Pancreas (tissue), 10 donors: ENCODE measurements at regions not wholly inside any gene's neighbourhood (a gene's known extent, or its start where the extent isn't known, plus 50 kb on each side); places are given as distances from the start of the nearest gene placed in this dataset.

Experiments
- ATAC-seq, 4 donors: fragments of 200-7000 bp; cut with Tn5 transposase; one replicate each; pipeline versions ENCODE4 v1.8.0 to v1.9.1; 2020; ENCODE audit warnings: mild to moderate bottlenecking in 4 of 4, moderate library complexity in 4 of 4
- DNase-seq, 6 donors: peaks; one replicate each; pipeline ENCODE4 v3.0.0-alpha.2; 2020
- FAIRE-seq: peaks from 2 replicates; lab custom pipeline; 2012; peaks lifted over from hg19 to GRCh38; lab: Jason Lieb, UNC
- H3K27ac ChIP-seq, 4 donors: fragments of 200-600 bp; sonication (generic); 1 replicate in 3 of 4; 2 replicates in 1 of 4; pipeline versions ENCODE4 v1.5.0 to v1.8.0; 2020
- H3K27me3 ChIP-seq, 4 donors: fragments of 200-600 bp; one replicate each; pipeline ENCODE4 v1.8.0; 2021
- H3K36me3 ChIP-seq, 3 donors: fragments of 200-600 bp; sonication (generic) in 1 of 3; one replicate each; pipeline versions ENCODE4 v1.5.0 to v1.8.0; 2020 to 2021
- H3K4me1 ChIP-seq, 3 donors: fragments of 200-600 bp; one replicate each; pipeline ENCODE4 v1.8.0; 2021
- H3K4me3 ChIP-seq, 4 donors: fragments of 200-600 bp; sonication (generic) in 2 of 4; one replicate each; pipeline versions ENCODE4 v1.5.0 to v1.8.0; 2020 to 2021
- H3K9me3 ChIP-seq, 4 donors: fragments of 200-600 bp; one replicate each; pipeline ENCODE4 v1.8.0; 2021
- CTCF ChIP-seq, 4 donors: fragments of 200-600 bp; sonication (generic) in 3 of 4; IDR thresholded peaks; one replicate each; pipeline versions ENCODE4 v1.5.0 to v1.8.0; 2021; ENCODE audit warnings: antibody characterized with exemption in 4 of 4
- whole genome bisulfite sequencing, 2 donors: extraction: QIAGEN DNeasy Blood & Tissue Kit; methylation state at CpG; one replicate each; pipeline ENCODE4 v1.1.7; 2013; 5-methylcytosine and 5-hydroxymethylcytosine counted together
- intact Hi-C, 3 donors: fragments of 100-400 bp; cut with DNase I; formaldehyde crosslinking; loops; one replicate each; pipeline versions ENCODE4 v1.11.1 to v1.14.2; 2022
- donor health status: healthy with polysubstance abuse.
- donor health status: DM: no; HTN: no; CAD: no; lungs with moderate emphysema.
- donor health status: DM: no; HTN: no; CAD: no.
- donor health status: control.
- donor health status: control.
- donor health status: Bipolar disorder and iron deficiency.
- donor health status: DM: yes; HTN: yes; CAD: no.
- donor health status: DM: no; HTN: no; CAD: no.
- donor health status: DM: no; HTN: no; CAD: no.
- donor health status: DM: yes; HTN: yes; CAD: no.

DNA sequence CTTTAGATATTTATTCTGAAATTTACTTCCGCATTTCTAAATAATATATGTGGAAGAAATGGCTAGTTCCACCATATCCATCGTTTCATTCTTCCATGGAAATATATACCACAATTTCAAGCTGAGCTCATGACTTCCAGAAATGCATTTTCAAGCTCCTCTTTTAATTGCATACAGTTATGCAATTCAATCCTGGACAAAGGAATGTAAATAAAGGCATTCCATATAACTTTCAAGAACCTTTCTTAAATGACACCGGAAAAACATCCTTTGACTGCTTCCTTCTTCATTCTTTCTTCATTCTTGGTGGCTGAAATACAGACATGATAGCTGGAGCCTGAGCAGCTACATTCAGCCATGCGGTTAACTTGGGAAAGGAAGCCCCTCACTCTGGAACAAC is 185.2 kb upstream of the GADL1 start:
- Histone ChIP-seq H3K4me1 (no peaks in the 10 kb centered on the region), H3K36me3 (no peaks in the 10 kb centered on the region), H3K27me3 (no peaks in the 10 kb centered on the region), H3K4me3 (no peak overlapping the region), H3K9me3 (no peaks in the 10 kb centered on the region), H3K27ac (no peak overlapping the region)
- 81 to 87% methylated on average over 4 of the region's 4 CpGs for WGBS, 2 donors
- TF ChIP-seq CTCF (IDR thresholded peaks at IDR 0.05), result no peak
- FAIRE-seq (no peak), ATAC-seq (no peak), DNase-seq (no peak)
- intact Hi-C loops, result no loop called here

GRCh38 chr3:31081018-31081662 is 186.7 kb upstream of the GADL1 start:
- no peak overlapping the region for H3K27ac ChIP-seq
- H3K27me3 ChIP-seq, result no peaks in the 10 kb centered on the region
- FAIRE-seq, result no peak
- H3K4me1 ChIP-seq, result no peaks in the 10 kb centered on the region
- DNase-seq, result no peak
- no peak overlapping the region for H3K4me3 ChIP-seq
- 76 to 83% methylated on average over 2 of the region's 2 CpGs for WGBS, 2 donors
- no peaks in the 10 kb centered on the region for H3K36me3 ChIP-seq
- intact Hi-C loops, result no loop called here
- ATAC-seq, result no peak
- H3K9me3 ChIP-seq, result no peaks in the 10 kb centered on the region
- TF ChIP-seq CTCF (IDR thresholded peaks at IDR 0.05), result no peak

- peaks cover 0 to 11% (median 6%) of the 10 kb centered on the region in 3 donors for H3K4me1 ChIP-seq
- no peaks in the 10 kb centered on the region for H3K9me3 ChIP-seq
- FAIRE-seq, result no peak
- no peak for ATAC-seq
- no peaks in the 10 kb centered on the region for H3K27me3 ChIP-seq
- no peaks in the 10 kb centered on the region for H3K36me3 ChIP-seq
- intact Hi-C loops, result no loop called here
- DNase-seq, result no peak
- H3K27ac ChIP-seq, result no peak overlapping the region
- no peak overlapping the region for H3K4me3 ChIP-seq
- TF ChIP-seq CTCF (IDR thresholded peaks at IDR 0.05), result no peak
Measured at GRCh38 chr3:31086148-31086547, 191.7 kb upstream of the GADL1 start.

- intact Hi-C loops, result no loop called here
- ATAC-seq (peak; percentile 67 to 84 (median 78)), DNase-seq (no peak), FAIRE-seq (no peak)
- H3K9me3 ChIP-seq, result no peaks in the 10 kb centered on the region
- H3K27ac ChIP-seq, result no peak overlapping the region
- no peak for TF ChIP-seq CTCF (IDR thresholded peaks at IDR 0.05)
- H3K4me3 ChIP-seq, result no peak overlapping the region
- peaks cover 0 to 11% (median 6%) of the 10 kb centered on the region in 3 donors for H3K4me1 ChIP-seq
- no peaks in the 10 kb centered on the region for H3K36me3 ChIP-seq
- no peaks in the 10 kb centered on the region for H3K27me3 ChIP-seq
Measured at GRCh38 chr3:31086698-31087097, 192.2 kb upstream of the GADL1 start.

DNA sequence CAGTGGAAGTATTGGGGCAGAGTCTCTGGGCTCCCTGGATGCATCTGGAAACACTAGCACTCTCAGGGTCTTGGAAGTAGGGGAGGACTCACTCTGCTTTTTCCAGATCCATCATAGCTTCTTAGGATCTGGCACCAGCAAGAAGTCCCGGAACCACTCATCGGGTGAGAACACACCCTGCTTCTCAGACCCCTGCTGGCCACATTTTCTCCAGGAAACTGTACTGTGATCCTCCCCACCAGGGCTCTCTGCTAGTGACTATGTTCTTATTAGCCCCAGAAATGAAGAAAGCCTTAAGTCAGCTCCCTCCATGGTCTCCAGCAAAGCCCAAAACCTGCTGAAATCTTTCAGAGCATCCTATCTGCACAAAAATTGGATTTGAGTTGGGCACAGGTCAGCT is 197.3 kb upstream of the GADL1 start:
- no peak overlapping the region for H3K27ac ChIP-seq
- no peak for DNase-seq
- intact Hi-C loops, result no loop called here
- no peak for FAIRE-seq
- H3K4me1 ChIP-seq, result peaks cover 0 to 6% (median 5%) of the 10 kb centered on the region in 3 donors
- TF ChIP-seq CTCF (IDR thresholded peaks at IDR 0.05), result no peak
- H3K36me3 ChIP-seq, result no peaks in the 10 kb centered on the region
- no peaks in the 10 kb centered on the region for H3K9me3 ChIP-seq
- WGBS, 2 donors, result 76 to 94% methylated on average over 2 of the region's 2 CpGs
- no peaks in the 10 kb centered on the region for H3K27me3 ChIP-seq
- no peak overlapping the region for H3K4me3 ChIP-seq
- no peak for ATAC-seq
